ENCODE measurements at regions not wholly inside any gene's neighbourhood (a gene's known extent, or its start where the extent isn't known, plus 50 kb on each side); places are given as distances from the start of the nearest gene placed in this dataset.

- no peak for DNase-seq (ENCODE audit: low read depth)
- H3K4me3 ChIP-seq (ENCODE audit: low read depth, low read length), result no peak overlapping the region
- TF ChIP-seq, protein P1, sequence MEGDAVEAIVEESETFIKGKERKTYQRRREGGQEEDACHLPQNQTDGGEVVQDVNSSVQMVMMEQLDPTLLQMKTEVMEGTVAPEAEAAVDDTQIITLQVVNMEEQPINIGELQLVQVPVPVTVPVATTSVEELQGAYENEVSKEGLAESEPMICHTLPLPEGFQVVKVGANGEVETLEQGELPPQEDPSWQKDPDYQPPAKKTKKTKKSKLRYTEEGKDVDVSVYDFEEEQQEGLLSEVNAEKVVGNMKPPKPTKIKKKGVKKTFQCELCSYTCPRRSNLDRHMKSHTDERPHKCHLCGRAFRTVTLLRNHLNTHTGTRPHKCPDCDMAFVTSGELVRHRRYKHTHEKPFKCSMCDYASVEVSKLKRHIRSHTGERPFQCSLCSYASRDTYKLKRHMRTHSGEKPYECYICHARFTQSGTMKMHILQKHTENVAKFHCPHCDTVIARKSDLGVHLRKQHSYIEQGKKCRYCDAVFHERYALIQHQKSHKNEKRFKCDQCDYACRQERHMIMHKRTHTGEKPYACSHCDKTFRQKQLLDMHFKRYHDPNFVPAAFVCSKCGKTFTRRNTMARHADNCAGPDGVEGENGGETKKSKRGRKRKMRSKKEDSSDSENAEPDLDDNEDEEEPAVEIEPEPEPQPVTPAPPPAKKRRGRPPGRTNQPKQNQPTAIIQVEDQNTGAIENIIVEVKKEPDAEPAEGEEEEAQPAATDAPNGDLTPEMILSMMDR (IDR thresholded peaks at IDR 0.05; ENCODE audit: insufficient read depth, low read length), result no peak
Measured at GRCh38 chr7:155173905-155174304, 103.8 kb downstream of the HTR5A start.

GRCh38 chr7:155178096-155178495 is 108.0 kb downstream of the HTR5A start:
- TF ChIP-seq, protein P1 (IDR thresholded peaks at IDR 0.05; ENCODE audit: insufficient read depth, low read length), result no peak
- no peak for DNase-seq (ENCODE audit: low read depth)
- no peak overlapping the region for H3K4me3 ChIP-seq (ENCODE audit: low read depth, low read length)

- TF ChIP-seq, protein P1 (IDR thresholded peaks at IDR 0.05; ENCODE audit: insufficient read depth, low read length), result no peak
- no peak for DNase-seq (ENCODE audit: low read depth)
- no peak overlapping the region for H3K4me3 ChIP-seq (ENCODE audit: low read depth, low read length)
Measured at GRCh38 chr7:155181768-155182167, 111.6 kb downstream of the HTR5A start.

- no peak for DNase-seq (ENCODE audit: low read depth)
- TF ChIP-seq, protein P1 (IDR thresholded peaks at IDR 0.05; ENCODE audit: insufficient read depth, low read length), result no peak
- H3K4me3 ChIP-seq (ENCODE audit: low read depth, low read length), result no peak overlapping the region
Measured at GRCh38 chr7:155182406-155182970, 112.4 kb downstream of the HTR5A start.

- no peak for DNase-seq (ENCODE audit: low read depth)
- H3K4me3 ChIP-seq (ENCODE audit: low read depth, low read length), result no peak overlapping the region
- TF ChIP-seq, protein P1 (IDR thresholded peaks at IDR 0.05; ENCODE audit: insufficient read depth, low read length), result no peak
Measured at GRCh38 chr7:155183655-155184054, 113.5 kb downstream of the HTR5A start.

GRCh38 chr7:155184923-155185322 is 112.8 kb upstream of the INSIG1 start:
- no peak for DNase-seq (ENCODE audit: low read depth)

More at GRCh38 chr7:155184923-155185322, 112.8 kb upstream of the INSIG1 start:
- TF ChIP-seq, protein P1 (IDR thresholded peaks at IDR 0.05; ENCODE audit: insufficient read depth, low read length), result no peak
- no peak overlapping the region for H3K4me3 ChIP-seq (ENCODE audit: low read depth, low read length)
